ENCODE measurements at regions not wholly inside any gene's neighbourhood (a gene's known extent, or its start where the extent isn't known, plus 50 kb on each side); places are given as distances from the start of the nearest gene placed in this dataset.

DNA sequence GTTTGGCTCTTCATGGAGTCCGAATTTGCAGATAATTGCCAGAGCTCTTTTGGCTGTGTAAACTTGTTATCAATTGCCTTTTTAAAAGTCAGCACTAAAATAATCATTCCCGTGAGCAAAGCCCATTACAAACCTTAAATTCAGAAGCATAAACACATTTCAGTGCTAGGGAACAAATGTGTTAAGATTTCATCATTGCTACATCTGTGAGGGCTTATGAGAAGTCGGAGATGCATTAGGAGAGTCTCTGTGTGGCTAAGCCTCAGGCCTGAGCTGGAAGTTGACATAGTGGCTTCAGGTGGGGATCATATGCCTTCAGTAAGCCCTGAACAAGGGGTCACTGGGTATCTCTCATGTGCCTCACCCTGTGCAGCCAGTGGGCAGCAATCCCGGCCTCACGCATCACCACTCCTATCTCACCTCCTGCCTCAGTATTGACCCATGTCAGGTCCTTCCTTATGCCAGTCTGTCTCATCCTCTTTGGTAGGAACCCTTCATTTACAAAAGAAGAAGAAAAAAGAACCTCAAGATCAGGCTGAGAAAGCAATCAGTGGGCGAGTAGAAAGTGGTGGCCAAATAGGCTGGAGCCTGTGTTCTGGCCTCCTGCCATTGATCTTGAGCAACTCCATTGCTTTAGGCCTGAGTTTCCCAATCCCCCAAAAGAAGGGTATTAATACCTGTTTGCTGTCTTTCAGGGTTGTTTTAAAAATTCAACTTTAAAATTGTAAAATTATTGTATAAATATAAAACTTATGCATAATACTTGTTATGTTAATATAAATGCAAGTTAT, 233.5 kb downstream of the IL20RB start:
- H3K79me1 ChIP-seq (ENCODE audit: low read depth in 1 of 2, low read length in 2 of 2) = no peaks in the 10 kb centered on the region
- no CpG with 5 or more reads among the region's 6 CpGs for WGBS, 2 experiments (ENCODE audit: extremely low coverage in 2 of 2, insufficient read length in 1 of 2)
- H3K23ac ChIP-seq (ENCODE audit: low read depth, low read length) = no peak overlapping the region
- DNase-seq (no peak), ATAC-seq (ENCODE audit: low read depth) (no peak)
- in situ Hi-C loops (cut with MboI; ENCODE audit: low sequenced_read_pairs) (no loop called here), intact Hi-C loops (cut with micrococcal nuclease) (no loop called here), dilution Hi-C loops (cut with HindIII; ENCODE audit: low sequenced_read_pairs, unreplicated experiment) (no loop called here)
- no peak overlapping the region for H3K9ac ChIP-seq (ENCODE audit: low read depth, low read length)
- no peak overlapping the region for H3K4me2 ChIP-seq (ENCODE audit: low read depth, low read length)
- H3K4me1 ChIP-seq (ENCODE audit: control insufficient read depth, insufficient read depth, low read length) = no peaks in the 10 kb centered on the region
- H3K27ac ChIP-seq (ENCODE audit: insufficient read depth, low read length) = no peak overlapping the region
- H2BK15ac ChIP-seq (ENCODE audit: low read depth, low read length) = no peak overlapping the region
- H3K4me3 ChIP-seq (ENCODE audit: insufficient read depth, low read depth, low read length) = no peak overlapping the region
- no peak for TF ChIP-seq MXI1 (IDR thresholded peaks at IDR 0.05; ENCODE audit: borderline replicate concordance, low read depth, low read length)
- H2AK5ac ChIP-seq (ENCODE audit: low read depth, low read length) = no peak overlapping the region
- H3K36me3 ChIP-seq (ENCODE audit: control insufficient read depth, insufficient read depth, low read length) = no peaks in the 10 kb centered on the region
- H3K27me3 ChIP-seq (ENCODE audit: control insufficient read depth, insufficient read depth, low read length) = no peaks in the 10 kb centered on the region
- no TSS peak for BruUV-seq (replicated peaks)
- no peaks in the 10 kb centered on the region for H3K9me1 ChIP-seq (ENCODE audit: insufficient read depth, low read length)
- no peak overlapping the region for H2AFZ ChIP-seq (replicated peaks; ENCODE audit: low read length, poor library complexity)
- H3K56ac ChIP-seq (ENCODE audit: extremely low read depth, insufficient read depth, low read length) = no peak overlapping the region
- no peak overlapping the region for H4K5ac ChIP-seq (ENCODE audit: low read depth, low read length)
- CTCF ChIA-PET = interaction anchor here (1.2 kb wide), 1 partner anchor 19 kb away, joined by 3 read pairs; no protein-coding TSS in a partner anchor
- H4K8ac ChIP-seq (ENCODE audit: low read depth in 2 of 2, low read length in 2 of 2) = no peak overlapping the region
- no peak overlapping the region for H2BK120ac ChIP-seq (ENCODE audit: low read depth, low read length)
- no peak overlapping the region for H3K4ac ChIP-seq (ENCODE audit: low read depth, low read length)
- no peak overlapping the region for H4K91ac ChIP-seq (ENCODE audit: insufficient read depth, low read depth, low read length)
- H3K14ac ChIP-seq (replicated peaks; ENCODE audit: low read depth, low read length) = no peak overlapping the region
- no peak overlapping the region for H2AK9ac ChIP-seq (replicated peaks; ENCODE audit: low read depth, low read length, poor library complexity)
- no peak overlapping the region for H3K18ac ChIP-seq (ENCODE audit: low read depth, low read length)
- no peak overlapping the region for H2BK20ac ChIP-seq (ENCODE audit: low read depth, low read length)
- POLR2A ChIA-PET (ENCODE audit: unreplicated experiment) = no interaction called here
- H3K9me3 ChIP-seq (ENCODE audit: control insufficient read depth, insufficient read depth, low read length) = peaks cover 8% of the 10 kb centered on the region; the same call in 1 of the 2 replicates
- no peaks in the 10 kb centered on the region for H4K20me1 ChIP-seq (ENCODE audit: insufficient read depth, low read length)
- no peak overlapping the region for H2BK5ac ChIP-seq (ENCODE audit: low read depth, low read length, poor library complexity, severe bottlenecking)
